ENCODE measurements at regions not wholly inside any gene's neighbourhood (a gene's known extent, or its start where the extent isn't known, plus 50 kb on each side); places are given as distances from the start of the nearest gene placed in this dataset.

- TF ChIP-seq CTCF (IDR thresholded peaks at IDR 0.05) (no peak), POLR2A (IDR thresholded peaks at IDR 0.05) (no peak), EP300 (IDR thresholded peaks at IDR 0.05) (no peak)
Observed at GRCh38 chr9:87234854-87235253, 262.8 kb upstream of the DAPK1 start.

Data from suprapubic skin (tissue), 3 donors.